Thymus (tissue), 11 donors: ENCODE measurements at regions not wholly inside any gene's neighbourhood (a gene's known extent, or its start where the extent isn't known, plus 50 kb on each side); places are given as distances from the start of the nearest gene placed in this dataset.
"Not testable (repeated sequence)": the region's sequence is repeated elsewhere in the genome, so short reads cannot be mapped to it uniquely, and the experiment has no call there.

ENCODE experiments used
- DNase-seq, 9 donors: peaks; one replicate each; pipeline ENCODE4 v3.0.0-alpha.2; 2013; ENCODE audit warnings: low spot score in 9 of 9, low read depth in 6 of 9, missing footprints in 1 of 9
- H3K27ac ChIP-seq, 2 donors: one replicate each; pipeline ENCODE4 v1.5.1; 2013; ENCODE audit warnings: control low read depth in 1 of 2, low read depth in 1 of 2, low read length in 1 of 2, mild to moderate bottlenecking in 1 of 2, moderate library complexity in 1 of 2
- H3K27me3 ChIP-seq, 2 donors: one replicate each; pipeline ENCODE4 v1.5.1; 2013; ENCODE audit warnings: low read length in 1 of 2; ENCODE audit not compliant: control insufficient read depth in 2 of 2, insufficient read depth in 1 of 2
- H3K36me3 ChIP-seq, 2 donors: one replicate each; pipeline ENCODE4 v1.5.1; 2013; ENCODE audit warnings: low read length in 1 of 2, mild to moderate bottlenecking in 1 of 2, moderate library complexity in 1 of 2; ENCODE audit not compliant: control insufficient read depth in 2 of 2, insufficient read depth in 2 of 2
- H3K4me1 ChIP-seq, 2 donors: one replicate each; pipeline ENCODE4 v1.5.1; 2013; ENCODE audit warnings: low read length in 2 of 2; ENCODE audit not compliant: control insufficient read depth in 2 of 2, insufficient read depth in 2 of 2
- H3K4me3 ChIP-seq, 2 donors: one replicate each; pipeline ENCODE4 v1.5.1; 2013; ENCODE audit warnings: low read length in 2 of 2, control low read depth in 1 of 2, mild to moderate bottlenecking in 1 of 2
- H3K9me3 ChIP-seq, 2 donors: one replicate each; pipeline ENCODE4 v1.5.1; 2013; ENCODE audit warnings: low read length in 1 of 2, mild to moderate bottlenecking in 1 of 2; ENCODE audit not compliant: control insufficient read depth in 2 of 2, insufficient read depth in 1 of 2
- WGBS: extraction: QIAGEN DNeasy Blood & Tissue Kit; methylation state at CpG from one replicate; pipeline ENCODE4 v1.1.7; 2013; 5-methylcytosine and 5-hydroxymethylcytosine counted together
- donor health status: healthy.

DNA sequence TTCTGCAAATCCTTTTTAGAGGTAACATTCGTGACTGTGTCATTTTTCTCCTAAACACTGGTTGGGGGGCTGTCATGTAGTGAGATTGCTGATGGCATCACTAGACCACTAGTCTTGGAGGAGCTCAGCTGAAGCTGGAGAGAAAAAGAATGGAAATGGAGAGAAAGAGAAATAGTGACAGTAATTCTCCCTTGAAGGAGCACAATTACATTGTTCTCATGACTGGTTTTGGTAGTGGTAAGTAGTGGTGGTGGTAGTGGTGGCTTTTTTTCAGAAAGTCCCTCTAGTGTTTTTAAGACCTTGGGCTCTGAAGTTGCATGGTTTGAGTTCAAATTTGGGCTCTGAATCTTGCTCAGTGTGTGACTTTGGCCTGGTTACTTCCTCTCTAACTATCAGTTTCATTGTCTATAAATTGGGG lies 99.8 kb downstream of the LARP7 start:
- Histone ChIP-seq H3K4me3 (no peak overlapping the region), H3K27ac (no peak overlapping the region), H3K36me3 (no peaks in the 10 kb centered on the region), H3K27me3 (no peaks in the 10 kb centered on the region), H3K9me3 (no peaks in the 10 kb centered on the region), H3K4me1 (no peaks in the 10 kb centered on the region)
- no peak for DNase-seq
- 78% methylated on average over 1 of the region's 1 CpG for WGBS

- Histone ChIP-seq H3K27ac (no peak overlapping the region), H3K9me3 (no peaks in the 10 kb centered on the region), H3K4me1 (no peaks in the 10 kb centered on the region), H3K4me3 (no peak overlapping the region), H3K36me3 (no peaks in the 10 kb centered on the region), H3K27me3 (no peaks in the 10 kb centered on the region)
- WGBS = 89% methylated on average over 8 of the region's 8 CpGs
- no peak for DNase-seq
Observed at GRCh38 chr4:112739442-112739841, 102.5 kb downstream of the LARP7 start.

DNA sequence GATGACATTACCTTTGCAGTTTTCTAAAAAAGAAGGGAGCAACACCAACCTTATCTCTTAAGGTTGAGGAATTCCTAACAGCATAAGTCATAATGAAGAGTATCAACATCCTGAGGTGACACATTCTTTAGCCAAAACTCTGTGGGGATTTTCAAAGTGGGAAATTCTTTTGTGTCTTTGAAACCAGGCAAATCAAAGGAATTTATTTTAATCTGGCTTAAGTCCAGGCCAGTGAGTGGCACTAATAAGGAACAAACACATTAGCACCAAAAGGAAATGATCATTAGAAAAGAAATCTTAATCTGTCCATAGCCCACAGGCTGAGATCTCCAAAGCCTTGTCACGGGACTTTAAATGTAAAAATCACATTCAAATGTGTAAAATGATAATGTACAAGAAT lies 110.1 kb downstream of the LARP7 start:
- WGBS = 26% methylated on average over 1 of the region's 1 CpG
- H3K9me3 ChIP-seq = no peaks in the 10 kb centered on the region
- H3K4me1 ChIP-seq = no peaks in the 10 kb centered on the region
- H3K36me3 ChIP-seq = no peaks in the 10 kb centered on the region
- H3K27ac ChIP-seq = no peak overlapping the region
- no peaks in the 10 kb centered on the region for H3K27me3 ChIP-seq
- H3K4me3 ChIP-seq = no peak overlapping the region
- no peak for DNase-seq

GRCh38 chr4:112748352-112748878 lies 111.5 kb downstream of the LARP7 start:
- H3K4me3 ChIP-seq = no peak overlapping the region
- H3K36me3 ChIP-seq = no peaks in the 10 kb centered on the region
- H3K27me3 ChIP-seq = no peaks in the 10 kb centered on the region
- no peak for DNase-seq
- H3K4me1 ChIP-seq = no peaks in the 10 kb centered on the region
- H3K27ac ChIP-seq = no peak overlapping the region
- H3K9me3 ChIP-seq = no peaks in the 10 kb centered on the region

DNA sequence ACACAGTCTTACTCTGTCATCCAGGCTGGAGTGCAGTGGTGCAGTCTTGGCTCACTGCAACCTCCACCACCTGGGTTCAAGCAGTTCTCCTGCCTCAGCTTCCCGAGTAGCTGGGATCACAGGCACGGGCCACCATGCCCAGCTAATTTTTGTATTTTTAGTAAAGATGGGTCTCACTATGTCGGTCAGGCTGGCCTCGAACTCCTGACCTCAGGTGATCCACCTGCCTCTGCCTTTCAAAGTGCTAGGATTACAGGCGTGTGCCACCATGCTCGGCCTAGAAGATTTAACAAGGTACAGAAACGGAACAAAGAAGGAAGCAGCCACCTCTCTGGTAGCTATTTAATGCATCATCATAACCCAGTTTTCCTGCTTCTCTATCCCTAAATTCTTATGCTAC lies 113.8 kb downstream of the LARP7 start:
- not testable (repeated sequence) for H3K36me3 ChIP-seq, DNase-seq, H3K4me1 ChIP-seq, H3K27me3 ChIP-seq, H3K27ac ChIP-seq, H3K4me3 ChIP-seq, H3K9me3 ChIP-seq
- 93% methylated on average over 7 of the region's 7 CpGs for whole genome bisulfite sequencing

- no peak for DNase-seq
- Histone ChIP-seq H3K27ac (no peak overlapping the region), H3K9me3 (no peaks in the 10 kb centered on the region), H3K4me3 (no peak overlapping the region), H3K4me1 (no peaks in the 10 kb centered on the region), H3K27me3 (no peaks in the 10 kb centered on the region), H3K36me3 (no peaks in the 10 kb centered on the region)
- WGBS = 84% methylated on average over 1 of the region's 1 CpG
Observed at GRCh38 chr4:112751447-112751846, 114.5 kb downstream of the LARP7 start.

DNA sequence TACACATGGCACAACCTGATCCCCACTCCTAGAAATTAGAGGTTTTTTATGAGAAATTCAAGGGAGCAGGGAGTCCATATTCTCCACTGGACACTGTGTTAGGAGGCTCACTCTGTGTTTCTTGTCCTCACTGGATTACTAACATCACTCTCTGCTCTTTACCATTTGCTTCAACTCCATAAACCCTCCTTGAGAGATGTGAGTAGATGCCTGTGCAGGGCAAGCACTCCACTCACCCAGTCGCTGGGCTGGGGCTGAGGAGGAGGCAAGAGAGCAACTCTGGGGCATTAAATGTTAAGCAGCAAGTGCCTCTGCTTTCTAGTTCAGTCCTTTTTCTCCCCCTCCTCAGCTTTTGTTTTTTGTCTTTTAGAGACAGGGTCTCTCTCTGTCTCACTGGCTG lies 115.1 kb downstream of the LARP7 start:
- Histone ChIP-seq H3K27ac (no peak overlapping the region), H3K36me3 (no peaks in the 10 kb centered on the region), H3K4me3 (no peak overlapping the region), H3K4me1 (no peaks in the 10 kb centered on the region), H3K9me3 (no peaks in the 10 kb centered on the region), H3K27me3 (no peaks in the 10 kb centered on the region)
- no peak for DNase-seq
- 74% methylated on average over 1 of the region's 1 CpG for WGBS

GRCh38 chr4:112752510-112752909 lies 115.6 kb downstream of the LARP7 start:
- Histone ChIP-seq H3K9me3 (no peaks in the 10 kb centered on the region), H3K4me3 (no peak overlapping the region), H3K27me3 (no peaks in the 10 kb centered on the region), H3K4me1 (no peaks in the 10 kb centered on the region), H3K27ac (no peak overlapping the region), H3K36me3 (no peaks in the 10 kb centered on the region)
- no peak for DNase-seq
- 98% methylated on average over 3 of the region's 3 CpGs for WGBS

- no peaks in the 10 kb centered on the region for H3K4me1 ChIP-seq
- DNase-seq = no peak
- H3K27me3 ChIP-seq = no peaks in the 10 kb centered on the region
- no peak overlapping the region for H3K27ac ChIP-seq
- WGBS = 95% methylated on average over 3 of the region's 3 CpGs
- H3K9me3 ChIP-seq = no peaks in the 10 kb centered on the region
- no peak overlapping the region for H3K4me3 ChIP-seq
- no peaks in the 10 kb centered on the region for H3K36me3 ChIP-seq
Observed at GRCh38 chr4:112753333-112753732, 116.4 kb downstream of the LARP7 start.

DNA sequence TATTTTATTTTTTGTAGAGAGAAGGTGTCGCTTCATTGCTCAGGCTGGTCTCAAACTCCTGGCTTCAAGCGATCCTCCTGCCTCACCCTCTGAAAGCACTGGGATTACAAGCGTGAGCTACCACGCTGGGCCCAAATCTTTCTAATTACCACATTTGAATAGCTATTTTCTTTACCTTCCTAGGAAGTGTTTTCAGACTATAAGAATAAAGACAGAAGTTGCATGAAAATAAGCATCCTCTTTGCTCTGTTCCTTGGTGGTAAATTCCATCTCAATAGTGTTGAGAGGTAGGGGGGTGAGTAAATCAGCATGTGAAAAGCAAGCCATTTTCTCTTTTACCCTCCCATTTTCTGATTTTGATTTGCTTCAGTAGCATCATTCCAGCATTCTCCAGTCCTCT lies 122.4 kb downstream of the LARP7 start:
- no peaks in the 10 kb centered on the region for H3K36me3 ChIP-seq
- no peak overlapping the region for H3K4me3 ChIP-seq
- no peaks in the 10 kb centered on the region for H3K27me3 ChIP-seq
- WGBS = 81% methylated on average over 4 of the region's 4 CpGs
- DNase-seq = no peak
- no peaks in the 10 kb centered on the region for H3K9me3 ChIP-seq
- H3K4me1 ChIP-seq = no peaks in the 10 kb centered on the region
- no peak overlapping the region for H3K27ac ChIP-seq
